HG03521 (cell line): ENCODE measurements at regions not wholly inside any gene's neighbourhood (a gene's known extent, or its start where the extent isn't known, plus 50 kb on each side); places are given as distances from the start of the nearest gene placed in this dataset.

Experiments
- ATAC-seq: cut with Tn5 transposase; IDR thresholded peaks from one replicate; pipeline ENCODE4 v1.9.1; 2021; ENCODE audit warnings: mild to moderate bottlenecking, moderate library complexity; ENCODE audit not compliant: unreplicated experiment

- no peak for ATAC-seq
Observed at GRCh38 chr7:35463751-35464150, 209.9 kb upstream of the TBX20 start.

GRCh38 chr7:35463176-35463700 lies 209.3 kb upstream of the TBX20 start:
- no peak for ATAC-seq

- ATAC-seq, result no peak
Observed at GRCh38 chr7:35454575-35455385, 200.9 kb upstream of the TBX20 start.

- no peak for ATAC-seq
Observed at GRCh38 chr7:35450456-35451214, 196.7 kb upstream of the TBX20 start.

- ATAC-seq, result no peak
Observed at GRCh38 chr7:35448486-35448885, 194.6 kb upstream of the TBX20 start.

- no peak for ATAC-seq
Observed at GRCh38 chr7:35446091-35446490, 192.2 kb upstream of the TBX20 start.

GRCh38 chr7:35437619-35438275 lies 183.8 kb upstream of the TBX20 start:
- no peak for ATAC-seq

- ATAC-seq, result no peak
Observed at GRCh38 chr7:35436452-35436851, 182.6 kb upstream of the TBX20 start.

GRCh38 chr7:35430547-35431153 lies 176.8 kb upstream of the TBX20 start:
- no peak for ATAC-seq

GRCh38 chr7:35424869-35425495 lies 171.1 kb upstream of the TBX20 start:
- ATAC-seq, result peak; percentile 83

- no peak for ATAC-seq
Observed at GRCh38 chr7:35424440-35424839, 170.5 kb upstream of the TBX20 start.

- no peak for ATAC-seq
Observed at GRCh38 chr7:35422715-35423114, 168.8 kb upstream of the TBX20 start.

GRCh38 chr7:35420656-35421055 lies 166.8 kb upstream of the TBX20 start:
- ATAC-seq, result no peak

- ATAC-seq, result no peak
Observed at GRCh38 chr7:35419391-35419755, 165.5 kb upstream of the TBX20 start.

GRCh38 chr7:35418716-35419390 lies 165.0 kb upstream of the TBX20 start:
- ATAC-seq, result no peak

- no peak for ATAC-seq
Observed at GRCh38 chr7:35416568-35416967, 162.7 kb upstream of the TBX20 start.

- no peak for ATAC-seq
Observed at GRCh38 chr7:35415411-35415822, 161.5 kb upstream of the TBX20 start.

- ATAC-seq, result no peak
Observed at GRCh38 chr7:35411331-35411730, 157.4 kb upstream of the TBX20 start.

GRCh38 chr7:35405461-35405860 lies 151.6 kb upstream of the TBX20 start:
- ATAC-seq, result no peak

- ATAC-seq, result no peak
Observed at GRCh38 chr7:35401217-35401879, 147.4 kb upstream of the TBX20 start.
